Left cardiac atrium (tissue), 4 donors: ENCODE measurements at regions not wholly inside any gene's neighbourhood (a gene's known extent, or its start where the extent isn't known, plus 50 kb on each side); places are given as distances from the start of the nearest gene placed in this dataset.
"Not testable (repeated sequence)": the region's sequence is repeated elsewhere in the genome, so short reads cannot be mapped to it uniquely, and the experiment has no call there.

Experiments
- ATAC-seq, 2 donors: fragments of 200-7000 bp; cut with Tn5 transposase; one replicate each; pipeline ENCODE4 v1.9.1; 2020; ENCODE audit warnings: mild to moderate bottlenecking in 2 of 2, moderate library complexity in 2 of 2
- DNase-seq: peaks from one replicate; pipeline ENCODE4 v3.0.0-alpha.2; 2020
- intact Hi-C, 2 donors: fragments of 100-400 bp; cut with DNase I; formaldehyde crosslinking; loops; one replicate each; pipeline versions ENCODE4 v1.14.1 to v1.15.1; 2022 to 2023
- donor health status: DM: no; HTN: yes; CAD: no.
- donor health status: DM: no; HTN: yes; CAD: no; lungs with severe emphysema.
- donor health status: DM: yes; HTN: yes; CAD: no.
- donor health status: Dilated cardiomyopathy.

DNA sequence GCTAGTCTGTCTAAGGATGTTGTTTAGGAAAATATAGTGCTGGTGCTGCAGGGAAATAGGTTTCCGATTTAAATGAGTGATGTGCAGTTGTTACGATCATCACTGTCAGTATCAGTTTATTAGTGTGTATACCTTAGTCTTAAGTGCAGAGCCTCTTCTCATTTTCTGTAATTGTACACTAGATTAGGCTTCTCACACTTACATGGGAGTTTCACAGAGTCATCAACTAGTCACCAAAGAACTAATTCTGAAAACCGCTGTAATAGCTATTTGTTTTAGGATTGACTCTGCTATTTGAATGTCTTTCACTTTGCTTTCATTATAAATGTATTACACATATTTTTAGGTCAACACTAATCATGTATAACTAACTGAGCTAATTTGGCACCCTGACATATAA lies 99.8 kb upstream of the ZEB2 start:
- ATAC-seq (no peak), DNase-seq (no peak)
- intact Hi-C loops = no loop called here

DNA sequence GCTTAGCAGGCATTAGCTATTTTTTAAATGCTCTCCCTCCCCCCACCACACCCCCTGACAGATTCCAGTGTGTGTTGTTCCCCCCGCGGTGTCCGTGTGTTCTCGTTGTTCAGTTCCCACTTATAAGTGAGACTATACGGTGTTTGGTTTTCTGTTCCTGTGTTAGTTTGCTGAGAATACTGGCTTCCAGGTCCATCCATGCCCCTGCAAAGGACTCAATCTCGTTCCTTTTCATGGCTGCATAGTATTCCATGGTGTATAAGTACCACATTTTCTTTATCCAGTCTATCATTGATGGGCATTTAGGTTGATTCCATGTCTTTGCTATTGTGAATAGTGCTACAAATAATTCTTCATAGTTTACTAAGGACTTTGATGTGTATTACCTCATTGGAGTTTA lies 97.3 kb upstream of the ZEB2 start:
- intact Hi-C loops, ATAC-seq, DNase-seq: not testable (repeated sequence)

DNA sequence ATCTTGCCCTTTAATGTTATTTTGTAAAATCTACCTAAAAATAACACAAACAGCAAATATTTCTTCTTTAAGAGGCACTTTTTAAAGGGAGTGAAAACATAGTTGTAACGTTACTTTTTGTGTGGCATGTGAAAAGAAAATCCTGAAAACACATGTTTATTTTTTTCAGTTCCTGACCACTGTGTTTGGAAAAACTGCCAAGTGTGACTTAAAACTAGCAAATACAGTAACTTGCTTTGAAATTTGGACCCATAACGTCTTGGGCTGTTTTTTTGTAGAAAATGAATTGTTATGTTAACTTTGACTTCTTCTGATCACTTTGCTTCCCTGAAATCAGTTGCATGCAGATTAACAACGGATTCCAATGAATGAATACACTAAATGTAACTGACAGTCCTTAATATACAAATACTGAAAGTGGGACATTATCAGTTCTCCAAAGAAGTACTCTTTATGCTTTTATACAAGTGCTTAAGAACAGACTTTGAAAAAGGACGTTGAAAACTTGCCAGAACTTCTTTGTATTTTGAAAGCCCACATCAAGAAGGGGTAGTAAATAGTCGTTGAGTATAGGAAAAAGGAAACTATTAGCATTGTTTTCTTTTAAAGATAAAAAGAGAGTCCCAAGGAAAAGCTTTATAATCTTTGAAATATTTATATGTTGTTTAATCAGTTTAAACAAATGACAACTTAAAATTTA lies 96.1 kb upstream of the ZEB2 start:
- DNase-seq (no peak), ATAC-seq (no peak)
- intact Hi-C loops = no loop called here

GRCh38 chr2:144607891-144608521 lies 88.1 kb upstream of the ZEB2 start:
- ATAC-seq = peak; percentile 41 to 82
- DNase-seq = peak; percentile 42
- intact Hi-C loops = no loop called here

DNA sequence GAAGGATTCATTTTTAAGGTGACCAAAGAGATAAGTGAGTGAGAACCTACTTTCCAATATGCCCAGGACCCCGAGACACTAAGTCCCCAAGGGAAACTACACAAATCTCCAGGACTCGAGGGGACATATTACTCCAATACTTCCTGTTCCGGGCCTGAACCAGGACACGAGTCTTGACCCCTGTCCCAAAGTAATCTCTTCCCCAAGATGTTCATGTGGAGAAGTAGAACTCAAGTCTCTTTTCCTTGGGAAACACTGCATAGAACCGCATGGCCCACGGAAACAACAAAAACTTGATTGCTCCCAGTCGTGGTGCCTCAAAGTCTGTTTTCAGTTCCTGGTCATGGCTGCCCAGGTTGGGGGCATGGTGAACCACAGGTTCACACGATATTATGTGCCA lies 87.2 kb upstream of the ZEB2 start:
- ATAC-seq = no peak
- intact Hi-C loops = no loop called here
- no peak for DNase-seq

DNA sequence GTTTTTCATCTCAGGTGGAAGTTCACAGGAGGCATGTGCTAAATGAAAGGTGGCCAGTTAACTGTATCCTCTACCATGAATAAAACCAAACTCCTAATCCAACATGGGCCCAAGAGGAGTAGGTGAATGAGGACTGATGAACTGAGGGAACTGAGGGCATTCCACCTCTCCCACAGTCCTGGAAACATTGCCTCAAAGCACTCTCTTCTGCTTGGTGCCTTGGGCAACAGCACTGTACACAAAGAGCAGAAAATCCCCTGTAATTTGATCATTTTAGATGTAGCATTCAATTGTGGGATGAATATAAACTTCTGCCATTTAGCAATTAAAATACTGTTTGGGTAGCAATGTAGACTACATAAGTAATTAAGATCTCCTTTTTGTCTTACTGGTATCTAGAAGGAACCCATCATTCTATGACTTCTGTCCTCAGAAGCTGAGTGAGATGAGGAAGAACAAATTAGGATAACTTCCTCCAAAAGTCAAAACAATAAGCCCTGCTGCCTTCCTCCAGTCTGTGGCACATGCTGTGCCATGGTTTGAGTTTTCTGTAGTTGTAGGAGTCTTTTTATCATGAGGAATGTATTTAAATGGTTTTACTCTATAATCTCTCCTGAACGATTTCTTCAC lies 86.7 kb upstream of the ZEB2 start:
- DNase-seq = no peak
- ATAC-seq = peak in 1 of 2 donors; percentile 57
- intact Hi-C loops = no loop called here

DNA sequence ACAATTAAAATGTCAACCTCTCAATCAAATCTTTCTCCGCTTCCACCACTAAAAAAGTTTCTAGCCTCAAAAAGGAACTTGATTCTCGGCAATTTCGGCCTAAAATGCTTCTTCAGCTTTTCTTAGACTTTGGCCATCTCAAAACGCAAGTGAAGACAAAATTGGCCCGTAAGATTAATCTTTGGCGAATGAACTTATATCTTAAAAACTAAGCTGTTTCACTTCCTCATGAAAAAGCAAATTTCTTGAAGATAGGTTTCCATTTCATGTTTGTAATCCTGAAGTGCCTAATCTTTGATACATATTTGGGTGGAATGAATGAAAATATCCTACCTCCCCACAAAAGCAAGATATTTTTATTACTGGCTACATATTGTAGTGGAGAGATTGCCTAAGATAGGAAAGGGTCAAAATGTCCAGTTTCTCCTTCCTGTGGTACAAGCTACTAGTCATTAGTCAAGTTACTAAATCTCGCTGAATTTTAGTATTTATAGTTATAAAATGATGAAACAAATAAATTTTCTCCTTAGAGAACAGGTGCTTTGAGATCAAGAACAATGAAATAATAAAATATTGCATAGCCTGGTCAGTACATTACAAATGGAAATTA lies 85.4 kb upstream of the ZEB2 start:
- ATAC-seq = no peak
- intact Hi-C loops = no loop called here
- no peak for DNase-seq

DNA sequence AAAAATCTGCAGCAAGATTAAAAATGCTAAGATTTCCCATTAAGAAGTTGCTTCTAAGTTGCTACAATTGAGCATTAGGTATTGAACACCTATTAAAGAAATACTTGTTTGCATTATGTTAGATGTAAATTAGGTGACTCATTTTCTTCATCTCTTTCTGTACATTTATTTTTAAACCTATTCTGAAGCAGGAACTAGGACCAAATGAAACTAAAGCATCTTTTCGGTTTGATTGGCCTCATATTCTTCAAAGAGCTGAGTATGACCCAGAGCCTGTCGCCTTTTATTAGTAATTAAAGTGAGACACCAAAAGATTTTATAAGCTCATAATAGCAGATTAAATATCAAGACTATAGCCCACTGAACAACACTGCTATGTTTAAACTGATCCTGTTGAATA lies 83.4 kb upstream of the ZEB2 start:
- ATAC-seq (no peak), DNase-seq (no peak)
- intact Hi-C loops = no loop called here

DNA sequence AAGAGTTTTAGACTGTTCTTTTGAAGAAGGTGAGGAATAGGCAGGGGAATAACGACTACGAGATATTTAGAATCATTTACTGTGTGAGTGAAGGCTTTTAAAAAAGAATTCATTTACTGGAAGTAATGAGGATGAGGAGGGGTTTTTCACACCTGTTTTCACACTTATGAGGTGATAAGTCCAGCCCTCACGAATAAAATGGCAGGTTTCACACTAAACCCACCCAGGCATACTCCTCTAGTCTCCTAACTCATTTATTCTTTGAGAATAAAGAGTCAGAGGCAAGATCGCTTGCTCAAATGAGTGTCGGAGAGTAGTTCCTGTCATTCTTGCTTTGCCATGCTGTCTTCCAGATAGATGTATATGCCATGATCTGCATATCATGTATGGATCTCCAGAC lies 79.0 kb upstream of the ZEB2 start:
- intact Hi-C loops = no loop called here
- DNase-seq = no peak
- no peak for ATAC-seq

GRCh38 chr2:144597894-144598593 lies 78.1 kb upstream of the ZEB2 start:
- no peak for ATAC-seq
- DNase-seq = no peak
- intact Hi-C loops = no loop called here

DNA sequence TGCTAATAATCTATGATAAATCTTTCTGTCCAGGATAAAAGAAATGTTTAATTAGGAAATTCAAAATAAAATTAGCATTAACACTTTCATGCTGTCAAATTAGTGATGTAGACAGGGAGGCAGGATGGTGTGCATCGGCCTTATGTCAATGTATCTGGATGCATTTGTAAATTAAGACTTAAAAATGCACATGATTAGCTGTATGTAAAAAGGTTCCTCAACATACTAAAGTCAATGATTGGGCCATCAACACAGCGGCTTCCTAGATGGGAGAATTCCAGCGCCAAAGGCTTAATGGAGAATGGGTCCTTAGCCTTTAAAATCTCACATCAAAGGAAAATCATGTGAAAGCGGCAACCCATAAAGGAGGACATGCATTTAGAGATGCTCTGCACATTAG lies 77.5 kb upstream of the ZEB2 start:
- no peak for DNase-seq
- ATAC-seq = no peak
- intact Hi-C loops = no loop called here

DNA sequence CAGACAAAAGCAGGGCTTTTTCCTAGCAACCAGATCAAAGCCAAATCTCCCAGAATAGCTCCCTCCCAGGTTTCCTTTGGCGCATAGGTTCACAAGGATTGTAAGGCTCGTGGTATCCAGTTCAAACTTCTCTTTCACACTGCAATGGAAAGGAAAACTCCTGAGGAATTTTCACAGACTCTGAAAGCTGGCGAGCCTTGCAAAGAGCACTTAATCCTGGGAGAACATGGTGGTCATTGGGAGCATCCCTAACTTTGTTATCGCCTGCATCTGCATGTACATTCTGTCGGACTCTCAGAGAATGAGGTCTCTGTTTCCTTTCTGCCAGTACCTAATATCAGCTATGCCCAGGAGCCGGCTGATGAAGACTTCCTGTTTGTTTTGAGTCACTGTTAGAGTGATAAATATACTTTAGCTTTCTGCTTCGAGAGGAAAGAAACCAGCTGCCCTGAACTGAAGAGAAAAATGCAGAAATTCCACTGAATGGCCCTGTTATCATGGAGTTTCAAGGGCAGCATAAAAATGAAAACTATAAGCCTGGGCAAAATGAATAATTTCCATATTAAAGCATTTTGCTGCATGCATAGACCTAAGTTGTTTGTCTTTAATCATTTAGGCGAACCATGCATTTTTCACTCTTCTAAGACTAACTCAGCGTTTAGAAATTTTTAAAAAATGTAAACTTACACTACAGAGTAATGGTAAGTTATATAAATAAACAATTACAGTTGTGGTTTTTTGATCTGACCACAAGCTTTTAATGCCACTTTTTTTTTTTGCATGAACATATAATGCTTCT lies 76.4 kb upstream of the ZEB2 start:
- intact Hi-C loops = no loop called here
- peak; percentile 12 to 77 for ATAC-seq
- DNase-seq = peak; percentile 20

DNA sequence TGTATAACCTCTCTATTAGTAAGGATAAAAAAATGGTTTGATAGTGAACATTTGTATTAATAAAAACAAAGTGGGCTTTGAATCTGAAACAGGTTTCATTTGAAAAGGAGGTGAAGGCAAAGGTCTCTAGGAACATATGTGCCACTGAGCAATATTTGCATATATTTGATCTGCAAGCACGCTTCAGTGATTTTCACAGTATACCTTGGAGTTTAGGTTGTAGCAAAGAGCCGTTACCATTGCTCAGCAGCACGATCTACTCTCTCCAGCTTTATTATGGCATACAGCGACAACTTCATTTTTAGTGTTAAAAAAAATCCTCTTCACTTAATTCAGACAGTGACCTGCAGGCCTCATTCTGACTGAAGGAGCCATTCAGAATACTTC lies 75.8 kb upstream of the ZEB2 start:
- intact Hi-C loops = no loop called here
- ATAC-seq (no peak), DNase-seq (no peak)

GRCh38 chr2:144595279-144595678 lies 75.4 kb upstream of the ZEB2 start:
- no peak for DNase-seq
- intact Hi-C loops = no loop called here
- no peak for ATAC-seq

- ATAC-seq = no peak
- intact Hi-C loops = no loop called here
- no peak for DNase-seq
Measured at GRCh38 chr2:144593803-144594202, 73.9 kb upstream of the ZEB2 start.

- DNase-seq (no peak), ATAC-seq (no peak)
- intact Hi-C loops = no loop called here
Measured at GRCh38 chr2:144592500-144593256, 72.8 kb upstream of the ZEB2 start.

- intact Hi-C loops = no loop called here
- ATAC-seq = no peak
- DNase-seq = no peak
Measured at GRCh38 chr2:144587306-144587705, 67.4 kb upstream of the ZEB2 start.

- intact Hi-C loops = no loop called here
- ATAC-seq (no peak), DNase-seq (no peak)
Measured at GRCh38 chr2:144586476-144586875, 66.6 kb upstream of the ZEB2 start.
